Gastroesophageal sphincter (tissue), 4 donors: ENCODE measurements at regions not wholly inside any gene's neighbourhood (a gene's known extent, or its start where the extent isn't known, plus 50 kb on each side); places are given as distances from the start of the nearest gene placed in this dataset.
"Not testable (repeated sequence)": the region's sequence is repeated elsewhere in the genome, so short reads cannot be mapped to it uniquely, and the experiment has no call there.

Source experiments
- ATAC-seq: fragments of 150-250 bp; one replicate; pipeline ENCODE4 v1.9.1; 2016; ENCODE audit warnings: mild to moderate bottlenecking, moderate library complexity
- H3K27ac ChIP-seq, 4 donors: fragments of 200-600 bp; sonication (generic) in 3 of 4; 1 replicate in 3 of 4; 2 replicates in 1 of 4; pipeline ENCODE4 v1.5.1; 2016 to 2019
- H3K27me3 ChIP-seq: fragments of 200-600 bp; sonication (generic); one replicate; pipeline ENCODE4 v1.5.1; 2019
- H3K36me3 ChIP-seq, 2 donors: fragments of 200-600 bp; sonication (generic); one replicate each; pipeline ENCODE4 v1.5.1; 2019; ENCODE audit warnings: control low read depth in 1 of 2
- H3K4me1 ChIP-seq, 3 donors: fragments of 200-600 bp; sonication (generic); 1 replicate in 2 of 3; 2 replicates in 1 of 3; pipeline ENCODE4 v1.5.1; 2016 to 2019; ENCODE audit warnings: control low read depth in 2 of 3
- H3K4me3 ChIP-seq, 2 donors: fragments of 200-600 bp; sonication (generic); one replicate each; pipeline ENCODE4 v1.5.1; 2019; ENCODE audit warnings: mild to moderate bottlenecking in 1 of 2, moderate library complexity in 1 of 2
- H3K9me3 ChIP-seq, 3 donors: fragments of 200-600 bp; sonication (generic); one replicate each; pipeline ENCODE4 v1.5.1; 2017 to 2019; ENCODE audit warnings: control low read depth in 2 of 3
- CTCF ChIP-seq, 4 experiments: fragments of 200-600 bp in 2 of 4; fragments of 450-650 bp in 2 of 4; sonication (generic) in 1 of 4; IDR thresholded peaks; one replicate each; pipeline ENCODE4 v1.5.1; 2017 to 2019; ENCODE audit warnings: antibody characterized with exemption in 4 of 4, mild to moderate bottlenecking in 2 of 4, moderate library complexity in 2 of 4
- EP300 ChIP-seq: sonication (generic); formaldehyde crosslinking; IDR thresholded peaks from one replicate; pipeline ENCODE4 v1.6.1; 2017; ENCODE audit warnings: antibody characterized with exemption, mild to moderate bottlenecking
- POLR2A ChIP-seq, 2 donors: fragments of 450-650 bp; IDR thresholded peaks; one replicate each; pipeline ENCODE4 v1.6.1; 2017; ENCODE audit warnings: antibody characterized with exemption in 2 of 2, mild to moderate bottlenecking in 2 of 2, moderate library complexity in 1 of 2
- POLR2AphosphoS5 ChIP-seq: sonication (generic); formaldehyde crosslinking; IDR thresholded peaks from one replicate; pipeline ENCODE4 v1.6.1; 2017; ENCODE audit warnings: antibody characterized with exemption
- WGBS, 2 donors: methylation state at CpG; one replicate each; pipeline ENCODE4 v1.1.5; 2018; ENCODE audit warnings: low coverage in 1 of 2; 5-methylcytosine and 5-hydroxymethylcytosine counted together

GRCh38 chr7:82572195-82572880 is 128.8 kb upstream of the CACNA2D1 start:
- WGBS, 2 donors: 2 to 3% methylated on average over 9 of the region's 9 CpGs
- no peaks in the 10 kb centered on the region for H3K9me3 ChIP-seq
- H3K27me3 ChIP-seq: no peaks in the 10 kb centered on the region
- H3K4me1 ChIP-seq: peaks cover under 1 to 11% (median 4%) of the 10 kb centered on the region in 3 donors
- peak; percentile 84 for ATAC-seq
- no peak overlapping the region for H3K27ac ChIP-seq
- no peak overlapping the region for H3K4me3 ChIP-seq
- TF ChIP-seq POLR2A (IDR thresholded peaks at IDR 0.05): no peak
- TF ChIP-seq POLR2AphosphoS5: no peak
- no peak for TF ChIP-seq EP300
- TF ChIP-seq CTCF (IDR thresholded peaks at IDR 0.05): peak; percentile 75 to 92 (median 83)
- no peaks in the 10 kb centered on the region for H3K36me3 ChIP-seq

GRCh38 chr7:82571047-82571446 is 127.5 kb upstream of the CACNA2D1 start:
- not testable (repeated sequence) for H3K36me3 ChIP-seq, ATAC-seq, H3K4me3 ChIP-seq, H3K9me3 ChIP-seq, H3K27ac ChIP-seq, H3K27me3 ChIP-seq
- peaks cover 5 to 20% (median 5%) of the 10 kb centered on the region in 3 donors for H3K4me1 ChIP-seq
- WGBS, 2 donors: 88 to 93% methylated on average over 1 of the region's 4 CpGs

- ATAC-seq: no peak
- Histone ChIP-seq H3K9me3 (no peaks in the 10 kb centered on the region), H3K4me3 (no peak overlapping the region), H3K4me1 (peaks cover 5 to 20% (median 5%) of the 10 kb centered on the region in 3 donors), H3K27ac (no peak overlapping the region), H3K27me3 (no peaks in the 10 kb centered on the region), H3K36me3 (no peaks in the 10 kb centered on the region)
- TF ChIP-seq CTCF (IDR thresholded peaks at IDR 0.05) (no peak), POLR2AphosphoS5 (no peak), POLR2A (IDR thresholded peaks at IDR 0.05) (no peak), EP300 (no peak)
- WGBS, 2 donors: 45 to 57% methylated on average over 1 to 2 of the region's 2 CpGs
Observed at GRCh38 chr7:82567841-82568240, 124.3 kb upstream of the CACNA2D1 start.

GRCh38 chr7:82567356-82567755 is 123.8 kb upstream of the CACNA2D1 start:
- no peak overlapping the region for H3K4me3 ChIP-seq
- WGBS, 2 donors: 43 to 45% methylated on average over 2 of the region's 2 CpGs
- H3K27ac ChIP-seq: no peak overlapping the region
- TF ChIP-seq EP300: no peak
- TF ChIP-seq POLR2AphosphoS5: no peak
- no peak for TF ChIP-seq CTCF (IDR thresholded peaks at IDR 0.05)
- no peak for TF ChIP-seq POLR2A (IDR thresholded peaks at IDR 0.05)
- no peak for ATAC-seq
- H3K9me3 ChIP-seq: no peaks in the 10 kb centered on the region
- H3K4me1 ChIP-seq: peaks cover 2 to 16% (median 5%) of the 10 kb centered on the region in 3 donors
- H3K27me3 ChIP-seq: no peaks in the 10 kb centered on the region
- no peaks in the 10 kb centered on the region for H3K36me3 ChIP-seq

GRCh38 chr7:82566752-82567151 is 123.2 kb upstream of the CACNA2D1 start:
- WGBS, 2 donors: 13% methylated on average over 1 of the region's 1 CpG; no CpG with 5 or more reads in 1 of the 2 donors
- TF ChIP-seq CTCF (IDR thresholded peaks at IDR 0.05) (no peak), POLR2A (IDR thresholded peaks at IDR 0.05) (no peak), POLR2AphosphoS5 (no peak), EP300 (no peak)
- H3K27me3 ChIP-seq: no peaks in the 10 kb centered on the region
- no peak for ATAC-seq
- no peak overlapping the region for H3K27ac ChIP-seq
- no peak overlapping the region for H3K4me3 ChIP-seq
- no peaks in the 10 kb centered on the region for H3K9me3 ChIP-seq
- H3K4me1 ChIP-seq: peaks cover 2 to 11% (median 5%) of the 10 kb centered on the region in 3 donors
- H3K36me3 ChIP-seq: no peaks in the 10 kb centered on the region
